GM21526 (cell line): ENCODE measurements at regions not wholly inside any gene's neighbourhood (a gene's known extent, or its start where the extent isn't known, plus 50 kb on each side); places are given as distances from the start of the nearest gene placed in this dataset.

Experiments used
- ATAC-seq: cut with Tn5 transposase; IDR thresholded peaks from one replicate; pipeline ENCODE4 v1.9.1; 2021; ENCODE audit warnings: moderate library complexity; ENCODE audit not compliant: unreplicated experiment, low FRiP score

DNA sequence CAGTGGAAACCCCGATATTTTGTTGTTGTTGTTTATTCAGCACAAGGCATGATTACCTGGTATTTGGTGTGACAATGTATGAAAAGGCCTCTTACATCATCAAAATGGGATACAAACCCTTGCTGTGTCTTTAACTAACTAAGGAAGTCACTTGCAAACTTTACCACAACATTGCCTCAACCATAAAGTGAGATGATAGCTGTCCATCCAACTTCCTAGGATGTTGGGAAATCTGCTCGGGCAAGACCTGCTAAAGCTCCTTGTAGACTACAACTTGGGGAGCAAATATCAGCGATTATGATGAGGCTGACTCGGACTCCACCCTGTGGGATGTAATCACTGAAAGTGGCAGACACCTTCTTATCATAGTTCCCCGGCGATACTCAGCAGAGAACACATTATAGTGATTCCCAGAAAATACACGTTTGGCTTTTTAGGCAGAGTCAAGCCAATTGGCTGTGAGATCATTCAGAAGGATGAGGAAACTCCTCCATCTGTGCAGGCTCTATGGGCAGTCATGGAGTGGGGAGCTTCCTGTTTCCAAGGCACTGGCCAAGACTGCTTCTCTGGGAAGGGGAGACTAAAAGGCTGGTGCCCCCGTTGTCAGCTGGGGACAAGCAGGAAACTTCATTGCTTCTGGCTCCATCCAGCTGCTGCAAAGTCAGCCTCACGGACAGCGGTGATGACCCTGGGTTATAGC lies 289.0 kb downstream of the RNF144A start:
- no peak for ATAC-seq

DNA sequence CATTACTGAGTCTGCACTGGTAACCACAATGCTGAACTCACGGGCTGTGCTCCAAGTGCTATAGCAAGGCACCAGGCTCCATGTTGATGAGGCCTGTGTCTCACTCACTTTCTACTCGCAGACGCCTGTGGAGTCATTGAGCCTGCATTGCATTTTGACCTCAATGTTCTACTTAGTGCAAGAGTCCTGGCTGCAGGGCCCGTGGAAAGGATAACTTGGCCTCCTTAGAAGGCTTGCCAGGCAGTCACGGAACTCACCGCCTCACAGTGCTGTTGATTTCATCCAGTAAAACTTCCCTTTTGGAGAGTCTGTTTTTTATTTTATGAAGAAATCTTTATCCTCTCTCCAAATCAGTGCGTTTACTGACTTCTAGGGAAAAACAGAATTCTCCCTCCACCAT lies 290.4 kb downstream of the RNF144A start:
- ATAC-seq = no peak

DNA sequence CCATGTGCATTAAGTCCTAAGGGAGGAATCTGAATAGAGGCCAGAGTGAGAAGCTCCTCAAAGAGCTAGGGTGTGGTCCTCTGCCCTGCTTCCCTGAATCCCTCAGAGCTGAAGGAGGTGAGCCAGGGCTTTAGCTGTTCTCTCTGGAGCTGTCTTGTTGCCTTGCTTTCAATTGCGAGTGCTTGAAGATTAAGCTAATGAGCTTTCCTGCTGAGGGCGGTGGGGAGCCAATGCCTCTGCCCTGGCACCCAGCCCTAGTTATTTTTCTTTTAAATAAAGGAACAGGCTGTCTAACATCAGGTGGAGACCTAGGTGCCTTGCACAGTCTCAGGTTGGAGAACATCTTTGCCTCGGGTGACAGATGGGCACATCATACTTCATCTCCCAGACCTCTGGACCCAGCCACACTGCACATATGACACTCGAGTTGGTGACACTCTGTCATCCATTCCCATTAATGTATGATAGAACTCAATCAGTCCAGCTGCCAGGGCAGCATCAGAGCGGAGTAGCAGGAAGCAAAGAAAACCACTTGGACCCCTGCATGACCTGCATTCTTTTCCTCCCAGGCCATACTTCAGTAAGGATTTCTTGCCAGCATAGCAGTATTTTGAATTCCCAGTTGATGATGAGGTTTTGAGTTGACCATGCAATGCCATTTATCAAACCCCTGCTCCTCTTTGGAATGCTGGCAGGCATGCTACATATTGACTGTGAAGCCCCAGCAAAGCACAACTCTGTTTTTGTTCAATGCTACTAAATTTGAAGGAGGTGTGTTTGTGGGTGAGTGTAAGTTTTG lies 292.7 kb downstream of the RNF144A start:
- ATAC-seq = no peak

DNA sequence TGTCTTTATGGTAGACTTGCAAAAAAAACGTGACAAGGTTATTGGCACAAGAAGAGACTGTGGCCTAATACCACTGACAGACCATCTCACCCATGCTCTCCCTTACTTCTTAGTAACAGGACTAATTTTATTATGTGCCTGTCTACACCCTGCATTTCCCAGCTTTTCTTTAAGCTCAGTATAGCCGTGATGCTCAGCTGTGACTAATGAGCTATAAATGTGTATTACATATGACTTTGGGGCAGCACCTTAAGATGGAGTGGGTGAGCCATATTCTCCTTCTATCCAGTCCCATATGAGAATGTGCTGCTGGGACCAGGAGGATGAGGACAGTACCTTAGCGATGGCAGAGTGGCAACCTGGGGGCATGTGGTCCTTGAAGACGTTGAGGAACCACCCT lies 293.5 kb downstream of the RNF144A start:
- ATAC-seq = no peak

DNA sequence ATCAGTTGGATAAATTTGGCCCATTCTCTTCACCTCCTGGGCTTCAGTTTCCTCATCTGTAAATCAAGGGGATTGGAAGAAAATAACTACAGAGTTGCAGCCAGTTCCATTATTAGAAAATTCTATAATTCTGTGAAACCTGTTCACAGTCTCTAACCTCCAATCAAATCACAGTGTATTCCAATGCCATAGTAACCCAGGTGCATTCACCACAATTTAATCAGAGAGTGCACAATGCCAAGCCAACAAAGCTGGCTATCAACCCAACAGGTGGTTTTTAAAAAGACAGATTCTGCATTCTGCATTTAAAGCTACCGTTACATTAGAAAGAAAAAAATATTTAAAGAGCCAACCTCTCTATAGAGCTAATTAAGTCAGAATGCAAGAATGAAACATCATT lies 308.6 kb downstream of the RNF144A start:
- ATAC-seq = no peak

DNA sequence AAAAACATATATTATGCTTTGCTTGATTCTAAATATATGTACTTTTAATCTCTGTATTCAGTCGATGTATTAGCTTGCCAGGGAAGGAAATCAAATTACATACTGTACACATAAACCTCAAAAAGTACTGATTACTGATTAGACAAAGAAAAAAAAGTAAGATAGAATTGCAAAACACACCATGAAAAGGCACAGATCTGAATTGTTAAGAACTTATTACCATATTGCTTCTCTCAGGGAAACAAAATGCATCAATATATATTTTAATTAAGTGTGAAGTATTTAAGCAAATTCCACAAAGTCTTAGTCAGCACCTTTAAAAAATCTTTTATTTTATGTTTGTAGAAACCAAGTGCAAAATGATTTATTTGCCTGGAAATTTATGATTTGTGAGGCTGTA lies 309.3 kb downstream of the RNF144A start:
- no peak for ATAC-seq

DNA sequence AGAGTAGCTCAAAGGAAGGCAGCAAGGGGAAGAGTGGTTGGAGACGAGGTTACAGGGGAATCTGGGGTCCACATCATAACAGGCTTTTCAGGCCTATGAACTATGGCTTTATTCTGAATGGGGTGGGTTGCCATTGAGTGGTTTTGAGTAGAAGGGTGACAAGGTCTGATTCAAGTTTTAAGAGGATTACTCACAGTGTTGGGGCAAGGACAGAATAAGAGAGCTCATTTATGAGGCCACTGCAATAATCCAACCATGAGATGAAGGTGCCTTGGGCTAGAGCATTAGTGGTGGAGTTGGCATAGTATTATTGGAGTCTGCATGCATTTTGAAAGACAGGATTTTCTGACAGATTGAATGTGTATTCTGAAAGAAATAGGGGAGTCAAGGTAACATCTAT lies 315.9 kb downstream of the RNF144A start:
- no peak for ATAC-seq

DNA sequence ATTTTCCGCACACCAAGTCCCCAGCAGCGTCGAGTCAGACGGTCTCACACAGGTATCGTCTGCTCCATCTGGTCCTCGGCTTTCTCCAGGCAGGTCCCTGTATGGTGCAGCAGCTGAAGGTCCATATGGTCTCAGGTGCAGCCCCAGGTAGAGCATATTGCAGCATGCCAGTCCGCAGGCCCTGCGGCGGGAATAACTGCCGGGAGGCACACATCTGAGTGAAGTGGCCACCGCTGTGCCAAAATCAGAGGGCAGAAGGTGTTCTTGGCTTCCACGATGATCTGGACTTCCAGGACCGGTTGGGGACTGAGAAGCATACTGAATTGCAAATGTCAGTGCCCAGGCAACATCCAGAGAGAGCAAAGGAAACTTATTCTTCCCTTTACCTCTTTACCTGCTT lies 320.3 kb downstream of the RNF144A start:
- no peak for ATAC-seq

DNA sequence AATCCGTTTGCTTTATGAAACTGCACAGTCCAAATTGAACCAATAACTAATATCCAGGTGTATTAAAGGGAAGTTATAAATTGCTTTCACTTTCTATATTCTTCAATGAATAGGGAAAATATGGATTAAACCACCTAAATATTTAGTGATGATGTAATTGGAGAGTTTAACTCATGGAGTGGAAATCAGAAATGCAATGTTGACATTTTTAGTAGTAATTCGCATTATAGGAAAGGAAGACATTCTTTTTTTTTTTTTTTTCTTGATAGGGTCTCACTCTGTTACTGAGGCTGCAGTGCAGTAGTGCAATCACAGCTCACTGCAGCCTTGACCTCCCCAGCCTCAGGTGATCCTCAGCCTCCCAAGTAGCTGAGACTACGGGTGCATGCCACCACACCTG lies 321.9 kb downstream of the RNF144A start:
- ATAC-seq = no peak

DNA sequence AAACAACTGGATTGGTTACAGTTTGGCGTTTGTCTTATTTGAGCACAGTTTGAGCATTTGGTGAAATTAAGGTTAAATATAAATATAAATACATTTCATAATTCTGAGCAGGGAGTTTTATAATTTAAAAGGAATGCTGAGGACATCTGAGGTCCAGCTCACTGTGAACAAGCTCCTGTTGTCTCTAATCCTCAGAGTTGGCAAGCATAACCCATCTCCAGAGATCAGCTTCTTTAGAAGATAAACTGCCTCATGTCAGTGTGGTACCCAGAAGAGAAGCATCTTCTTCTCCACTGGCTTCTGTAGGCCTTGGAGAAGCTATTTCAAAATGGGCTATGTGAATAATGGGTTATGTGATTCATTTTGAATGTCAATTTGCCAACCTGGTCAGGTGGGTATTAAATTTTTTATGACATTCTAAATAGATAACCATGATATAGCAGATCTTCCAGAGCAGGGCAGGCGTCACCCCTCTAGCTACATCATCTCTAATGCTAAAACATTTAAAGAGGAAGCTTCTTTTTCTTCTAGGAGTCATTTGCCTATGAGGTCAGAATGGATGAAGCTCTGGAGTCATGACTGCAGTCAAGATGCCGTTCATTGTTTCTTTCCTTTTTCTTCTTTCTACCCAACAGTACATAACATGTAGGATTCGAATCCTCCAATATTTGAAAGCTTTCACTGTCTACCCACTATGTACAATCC lies 324.0 kb downstream of the RNF144A start:
- ATAC-seq = no peak

DNA sequence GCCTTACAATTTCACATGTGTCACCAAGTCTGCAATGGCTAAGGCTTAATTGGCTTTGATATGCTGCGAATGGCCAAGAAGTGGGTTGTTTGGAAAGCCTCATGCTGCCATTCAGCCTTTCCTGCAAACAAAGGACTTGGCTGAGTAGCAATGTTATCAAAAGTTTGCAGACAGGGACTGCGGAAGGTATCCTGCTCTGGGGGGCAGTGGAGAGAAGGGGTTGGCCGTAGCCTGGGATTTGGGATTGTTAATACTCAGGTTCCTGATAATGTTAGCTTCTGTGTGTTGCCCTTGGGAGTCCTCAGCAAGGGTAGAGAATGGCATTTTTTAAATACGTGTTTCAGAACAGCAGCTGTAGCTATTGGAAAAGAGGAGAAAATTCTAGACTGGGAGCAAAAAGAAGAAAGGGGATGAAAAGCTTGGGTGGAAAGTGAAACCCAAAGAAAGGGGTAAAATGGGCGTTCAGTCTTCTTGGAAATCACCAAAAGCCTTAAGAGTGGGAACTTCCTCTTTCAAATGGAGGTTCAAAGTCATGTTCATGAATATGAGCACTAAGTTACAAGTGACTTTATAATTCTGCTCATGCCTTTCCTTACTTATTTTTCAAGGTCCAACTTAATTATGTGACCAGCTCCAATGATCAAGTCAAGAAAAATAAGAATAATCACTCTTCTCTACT lies 325.1 kb downstream of the RNF144A start:
- ATAC-seq = no peak

DNA sequence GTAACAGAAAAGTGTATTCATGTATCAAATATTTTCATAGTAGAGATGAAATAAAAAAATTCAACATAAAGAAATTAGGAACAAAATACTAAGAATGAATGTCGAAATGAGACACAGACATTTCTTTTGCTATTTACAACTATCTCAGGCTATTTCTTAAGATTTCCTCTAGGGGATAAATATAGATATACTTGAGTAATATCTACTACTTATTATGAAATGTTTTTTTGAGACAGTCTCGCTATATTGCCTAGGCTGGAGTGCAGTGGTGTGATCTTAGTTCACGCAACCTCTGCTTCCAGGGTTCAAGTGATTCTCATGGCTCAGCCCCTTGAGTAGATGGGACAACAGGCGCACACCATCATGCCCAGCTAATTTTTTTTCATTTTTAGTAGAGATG lies 326.1 kb downstream of the RNF144A start:
- ATAC-seq = no peak

DNA sequence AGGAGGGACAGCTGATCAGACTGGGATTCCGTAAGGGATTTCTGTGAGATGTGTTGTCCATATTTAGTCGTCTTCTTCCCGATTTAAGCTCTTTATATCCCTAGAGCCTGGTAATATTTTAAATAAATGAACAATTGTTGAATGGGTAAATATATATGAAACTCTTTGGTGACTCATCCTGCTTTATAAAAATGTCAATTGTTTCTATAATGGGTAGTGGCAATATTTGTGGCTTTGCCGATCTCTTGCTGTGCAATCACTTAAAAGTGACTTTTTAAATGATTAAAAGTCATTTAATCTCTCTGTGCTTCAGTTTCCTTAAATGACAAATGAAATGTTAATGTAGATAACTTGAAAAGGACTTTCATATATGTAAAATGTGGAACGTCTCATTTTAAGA lies 339.2 kb downstream of the RNF144A start:
- no peak for ATAC-seq

DNA sequence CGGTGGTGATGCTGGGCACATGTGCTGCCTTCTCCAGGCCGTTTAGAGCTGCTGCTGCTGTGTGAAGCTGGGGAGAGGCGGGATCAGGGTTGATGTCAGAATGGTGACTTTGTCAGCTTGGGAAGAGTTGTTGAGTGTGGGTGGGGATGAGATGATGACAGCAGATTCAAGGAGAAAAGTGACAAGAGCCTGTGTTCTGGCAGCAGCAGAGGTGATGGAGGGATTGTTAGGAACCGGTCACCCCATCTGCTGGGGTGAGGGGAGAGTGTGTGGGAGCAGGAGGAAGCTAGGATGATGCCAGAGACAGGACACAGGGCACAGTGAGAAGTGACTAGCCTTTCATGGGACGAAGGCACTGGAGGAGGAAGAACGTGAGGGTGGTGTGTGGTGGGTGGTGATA lies 345.5 kb downstream of the RNF144A start:
- ATAC-seq = no peak

DNA sequence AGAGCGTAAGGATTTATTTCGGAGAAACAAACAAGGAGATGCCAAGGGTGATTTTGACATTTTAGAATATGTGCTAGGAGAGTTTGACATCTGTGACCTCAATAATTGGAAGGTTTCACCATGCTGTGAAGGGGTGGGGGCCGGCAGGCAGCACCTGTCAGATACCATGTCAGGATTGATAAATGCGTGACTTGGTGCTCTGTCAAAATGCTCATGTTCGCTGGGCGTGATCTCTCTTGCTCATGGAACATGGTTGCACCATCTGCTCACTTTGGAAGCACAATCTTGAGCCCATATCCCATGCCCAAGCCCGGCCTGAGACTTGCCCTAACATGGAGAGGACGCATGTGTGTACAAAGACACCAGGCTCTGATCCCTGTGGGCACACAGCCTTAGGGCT lies 347.6 kb downstream of the RNF144A start:
- no peak for ATAC-seq

DNA sequence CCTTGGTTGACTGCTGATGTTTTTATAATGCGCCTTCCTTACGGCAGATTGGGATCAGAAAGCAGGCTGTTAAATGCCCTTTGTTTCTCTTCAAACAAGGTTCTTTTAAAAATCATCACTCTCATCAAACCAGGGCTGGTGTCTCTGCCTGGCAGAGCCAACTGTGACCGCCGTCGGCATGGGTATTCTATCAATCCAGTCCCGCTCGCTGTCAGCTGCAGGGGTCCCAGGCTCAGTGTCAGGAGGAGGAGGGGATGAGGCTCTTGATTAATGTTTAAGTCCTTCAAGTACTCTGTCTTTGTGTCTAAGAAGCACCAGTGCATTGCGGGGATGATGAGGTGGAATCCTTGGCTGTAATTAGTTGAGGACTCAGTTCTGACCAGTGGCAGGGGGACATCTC lies 348.1 kb downstream of the RNF144A start:
- ATAC-seq = no peak

DNA sequence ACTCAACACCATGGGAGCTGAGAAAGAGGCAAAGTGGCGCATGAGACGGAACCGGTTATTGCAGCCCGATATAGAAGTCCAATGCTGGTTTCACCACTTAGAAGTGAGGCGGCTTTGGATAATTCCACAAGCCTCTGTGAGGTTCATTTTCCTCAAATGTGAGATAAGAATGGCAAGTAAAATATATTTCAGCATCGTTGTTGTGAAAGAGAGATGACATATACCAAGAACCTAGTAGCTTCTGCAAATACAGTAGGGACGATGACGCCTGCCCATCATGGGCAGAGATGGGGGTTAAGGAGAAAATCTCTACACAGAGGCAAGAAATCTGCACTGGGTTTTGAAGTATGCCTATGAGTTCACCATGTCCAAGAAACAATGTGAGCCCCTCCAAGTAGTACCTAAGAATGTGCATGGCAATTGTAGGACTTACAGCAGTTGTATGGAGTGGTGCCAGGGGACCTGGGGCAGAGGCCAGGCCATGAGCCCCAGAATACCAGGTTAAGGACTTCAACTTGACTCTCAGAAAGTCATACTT lies 352.0 kb downstream of the RNF144A start:
- ATAC-seq = no peak

DNA sequence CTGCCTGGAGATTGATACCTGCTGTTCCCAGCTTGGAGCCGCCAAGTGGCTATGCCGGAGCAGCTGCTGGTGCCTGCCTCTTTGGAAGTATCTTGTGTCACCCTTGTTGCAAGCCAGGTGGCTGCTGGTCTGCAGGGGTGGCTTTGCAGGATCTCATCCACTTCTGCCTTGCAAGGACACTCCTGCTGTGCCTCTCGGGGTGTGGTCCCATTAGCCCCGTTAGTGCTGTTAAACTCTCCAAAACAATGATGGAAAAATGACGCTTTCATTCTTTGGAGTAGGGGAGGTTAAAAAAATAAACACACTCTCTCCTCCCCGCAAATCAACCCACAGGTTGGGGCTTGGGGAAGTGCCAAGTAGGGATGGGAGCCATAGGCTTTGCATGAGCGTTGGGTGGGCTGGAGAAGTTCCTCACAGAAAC lies 352.8 kb downstream of the RNF144A start:
- no peak for ATAC-seq

DNA sequence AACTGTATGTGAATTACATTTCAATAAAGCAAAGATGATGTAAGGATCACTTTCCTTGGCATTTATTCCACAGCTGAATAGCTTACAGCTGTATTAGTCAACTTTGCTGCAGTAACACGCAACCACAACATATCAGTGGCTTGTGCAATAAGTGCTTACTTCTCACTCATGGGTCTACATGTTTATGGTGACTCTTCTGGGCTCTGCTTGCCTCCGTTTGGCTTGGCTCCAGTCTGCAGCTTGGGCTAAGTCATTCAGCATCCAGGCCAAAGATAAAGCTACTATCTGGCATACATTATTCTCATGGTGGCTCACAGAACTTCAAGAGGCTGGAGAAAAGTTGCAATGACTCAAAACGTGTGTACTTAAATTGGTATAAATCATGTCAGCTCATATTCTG lies 355.0 kb downstream of the RNF144A start:
- ATAC-seq = no peak

DNA sequence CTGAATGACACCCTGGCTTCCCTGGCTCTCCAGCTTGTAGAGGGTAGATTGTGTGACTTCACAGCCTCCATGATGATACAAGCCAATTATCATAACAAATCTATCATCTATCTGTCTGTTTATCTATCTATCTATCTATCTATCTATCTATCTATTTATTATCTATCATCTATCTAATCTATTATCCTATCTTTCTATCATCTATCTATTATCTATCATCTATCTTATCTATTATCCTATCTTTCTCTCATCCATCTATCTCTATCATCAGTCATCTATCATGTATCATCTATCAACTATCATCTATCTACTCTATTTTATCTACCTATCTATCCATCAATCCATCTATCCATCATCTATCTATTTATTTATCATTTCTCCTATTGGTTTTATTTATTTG lies 361.8 kb downstream of the RNF144A start:
- ATAC-seq = no peak

DNA sequence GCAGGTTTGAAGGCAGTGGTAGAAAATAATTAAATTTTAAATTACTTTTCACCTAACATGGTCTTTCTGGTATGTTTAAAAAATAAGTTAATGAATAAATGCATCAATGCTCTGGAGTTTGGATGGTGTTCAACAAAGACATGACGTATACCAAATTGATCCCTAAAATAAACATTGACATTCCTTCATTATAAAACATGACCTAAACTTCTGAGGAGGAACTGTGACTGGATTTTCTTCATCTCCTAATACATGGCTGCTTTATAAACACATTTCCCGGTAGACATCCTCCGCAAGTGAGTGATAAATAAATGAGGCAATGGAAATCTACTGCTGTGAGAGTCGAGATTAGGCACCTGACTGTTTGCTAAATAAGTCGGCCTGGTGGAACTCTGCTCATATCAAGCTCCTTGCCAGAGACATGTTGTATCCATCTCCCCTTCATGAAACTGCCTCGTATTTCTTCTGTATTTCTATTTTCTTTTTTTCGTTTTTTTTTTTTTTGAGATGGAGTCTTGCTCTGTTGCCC lies 362.3 kb downstream of the RNF144A start:
- no peak for ATAC-seq
